Neuronal stem cell (in vitro differentiated cells): ENCODE measurements at regions not wholly inside any gene's neighbourhood (a gene's known extent, or its start where the extent isn't known, plus 50 kb on each side); places are given as distances from the start of the nearest gene placed in this dataset.

Experiments
- DNase-seq: peaks from one replicate; pipeline ENCODE4 v3.0.0-alpha.2; 2013; ENCODE audit warnings: low spot score
- H2AFZ ChIP-seq: one replicate; pipeline ENCODE4 v1.6.1; 2013; ENCODE audit warnings: mild to moderate bottlenecking, low read length, inconsistent platforms
- H2AK5ac ChIP-seq: 2 replicates; pipeline ENCODE4 v1.6.1; 2013; ENCODE audit warnings: low read depth, mild to moderate bottlenecking, inconsistent platforms, low read length, moderate library complexity, mixed read lengths
- H2BK120ac ChIP-seq: 2 replicates; pipeline ENCODE4 v1.6.1; 2013; ENCODE audit warnings: low read depth, mild to moderate bottlenecking, inconsistent platforms, low read length, moderate library complexity, mixed read lengths
- H2BK12ac ChIP-seq: one replicate; pipeline ENCODE4 v1.6.1; 2013; ENCODE audit warnings: low read length, inconsistent platforms
- H2BK15ac ChIP-seq: 2 replicates; pipeline ENCODE4 v1.6.1; 2013; ENCODE audit warnings: mild to moderate bottlenecking, low read length, inconsistent platforms, mixed read lengths
- H2BK5ac ChIP-seq: one replicate; pipeline ENCODE4 v1.6.1; 2013; ENCODE audit warnings: inconsistent platforms, mild to moderate bottlenecking, low read length, moderate library complexity
- H3K14ac ChIP-seq: one replicate; pipeline ENCODE4 v1.6.1; 2013; ENCODE audit warnings: low read length, inconsistent platforms
- H3K18ac ChIP-seq: 2 replicates; pipeline ENCODE4 v1.6.1; 2013; ENCODE audit warnings: low read length, inconsistent platforms
- H3K23ac ChIP-seq: 2 replicates; pipeline ENCODE4 v1.6.1; 2013; ENCODE audit warnings: low read depth, mild to moderate bottlenecking, mixed read lengths, low read length, inconsistent platforms; ENCODE audit not compliant: poor library complexity
- H3K27ac ChIP-seq: replicated peaks from 3 replicates; pipeline ENCODE4 v1.5.1; 2013; ENCODE audit warnings: low read length, inconsistent platforms
- H3K27me3 ChIP-seq, 3 experiments: 2 replicates each; pipeline ENCODE4 v1.6.1; 2013; ENCODE audit warnings: low read length in 3 of 3, mild to moderate bottlenecking in 2 of 3, inconsistent platforms in 1 of 3, low read depth in 1 of 3, mixed read lengths in 1 of 3, moderate library complexity in 1 of 3; ENCODE audit not compliant: control insufficient read depth in 3 of 3, insufficient read depth in 3 of 3
- H3K36me3 ChIP-seq, 2 donors: replicated peaks in 1 of 2; 2 replicates each; pipeline ENCODE4 v1.6.1; 2013; ENCODE audit warnings: low read length in 2 of 2; ENCODE audit not compliant: control insufficient read depth in 2 of 2, insufficient read depth in 2 of 2
- H3K4ac ChIP-seq: 2 replicates; pipeline ENCODE4 v1.6.1; 2013; ENCODE audit warnings: inconsistent platforms, mild to moderate bottlenecking, low read length, moderate library complexity
- H3K4me1 ChIP-seq, 2 donors: 1 replicate in 1 of 2; 2 replicates in 1 of 2; pipeline ENCODE4 v1.6.1; 2013; ENCODE audit warnings: low read length in 2 of 2, low read depth in 1 of 2; ENCODE audit not compliant: control insufficient read depth in 2 of 2, insufficient read depth in 1 of 2
- H3K4me2 ChIP-seq: one replicate; pipeline ENCODE4 v1.6.1; 2013; ENCODE audit warnings: mild to moderate bottlenecking, low read length, inconsistent platforms; ENCODE audit not compliant: insufficient read depth, poor library complexity, severe bottlenecking
- H3K4me3 ChIP-seq, 2 donors: 2 replicates each; pipeline ENCODE4 v1.5.1; 2013; ENCODE audit warnings: low read length in 2 of 2, mild to moderate bottlenecking in 2 of 2, inconsistent platforms in 1 of 2, moderate library complexity in 1 of 2
- H3K79me1 ChIP-seq: one replicate; pipeline ENCODE4 v1.6.1; 2013; ENCODE audit warnings: low read depth, mild to moderate bottlenecking, inconsistent platforms, low read length, moderate library complexity
- H3K9ac ChIP-seq: one replicate; pipeline ENCODE4 v1.6.1; 2013; ENCODE audit warnings: mild to moderate bottlenecking, low read depth, low read length, inconsistent platforms; ENCODE audit not compliant: poor library complexity
- H3K9me3 ChIP-seq, 2 donors: replicated peaks in 1 of 2; 2 replicates each; pipeline versions ENCODE3 to v1.6.1; 2013; ENCODE audit warnings: low read length in 2 of 2, mild to moderate bottlenecking in 2 of 2, inconsistent platforms in 1 of 2, low read depth in 1 of 2, mixed read lengths in 1 of 2, moderate library complexity in 1 of 2; ENCODE audit not compliant: control insufficient read depth in 2 of 2, insufficient read depth in 1 of 2
- H4K8ac ChIP-seq: one replicate; pipeline ENCODE4 v1.6.1; 2013; ENCODE audit warnings: low read depth, mild to moderate bottlenecking, inconsistent platforms, low read length, moderate library complexity
- H4K91ac ChIP-seq: one replicate; pipeline ENCODE4 v1.6.1; 2013; ENCODE audit warnings: low read length, low read depth, mild to moderate bottlenecking, inconsistent platforms; ENCODE audit not compliant: poor library complexity
- WGBS, 2 donors: extraction: QIAGEN DNeasy Blood & Tissue Kit; methylation state at CpG; one replicate each; pipeline ENCODE4 v1.1.7; 2013; ENCODE audit warnings: missing lambda C conversion rate in 2 of 2, mixed read lengths in 1 of 2; ENCODE audit not compliant: insufficient read length in 2 of 2, insufficient replicate concordance in 1 of 2; ENCODE audit errors: extremely low coverage in 2 of 2; 5-methylcytosine and 5-hydroxymethylcytosine counted together

GRCh38 chr11:71330996-71331395, 78.6 kb upstream of the SHANK2 start:
- Histone ChIP-seq H2BK15ac (no peak overlapping the region), H3K4me3 (no peak overlapping the region), H2AFZ (no peak overlapping the region), H3K27ac (no peak overlapping the region), H3K18ac (no peak overlapping the region), H3K4ac (no peak overlapping the region), H2BK12ac (no peak overlapping the region), H3K4me2 (no peak overlapping the region), H3K36me3 (no peaks in the 10 kb centered on the region), H2AK5ac (no peak overlapping the region), H4K91ac (no peak overlapping the region), H3K4me1 (no peaks in the 10 kb centered on the region), H2BK120ac (no peak overlapping the region), H3K14ac (no peak overlapping the region), H3K23ac (no peak overlapping the region), H2BK5ac (no peak overlapping the region), H3K9me3 (peaks cover 0 to 22% of the 10 kb centered on the region in 2 donors), H4K8ac (no peak overlapping the region), H3K79me1 (peaks cover 1% of the 10 kb centered on the region), H3K9ac (no peak overlapping the region), H3K27me3 (peaks cover 0 to 6% (median 0%) of the 10 kb centered on the region in 3 experiments)
- no CpG with 5 or more reads among the region's 3 CpGs for WGBS, 2 donors
- no peak for DNase-seq

GRCh38 chr11:71330349-71330748, 78.0 kb upstream of the SHANK2 start:
- Histone ChIP-seq H3K23ac (peak overlapping the region; percentile 47), H3K18ac (peak overlapping the region; percentile 41), H2AFZ (no peak overlapping the region), H2BK15ac (no peak overlapping the region), H2BK5ac (no peak overlapping the region), H2AK5ac (no peak overlapping the region), H3K4me1 (no peaks in the 10 kb centered on the region), H3K79me1 (peaks cover 1% of the 10 kb centered on the region), H3K27me3 (peaks cover 0 to 6% (median 0%) of the 10 kb centered on the region in 3 experiments), H2BK120ac (no peak overlapping the region), H3K14ac (no peak overlapping the region), H3K9me3 (peaks cover 0 to 22% of the 10 kb centered on the region in 2 donors), H4K91ac (no peak overlapping the region), H4K8ac (no peak overlapping the region), H3K9ac (no peak overlapping the region), H2BK12ac (no peak overlapping the region), H3K4me2 (no peak overlapping the region), H3K27ac (no peak overlapping the region), H3K4me3 (no peak overlapping the region), H3K4ac (no peak overlapping the region), H3K36me3 (no peaks in the 10 kb centered on the region)
- WGBS, 2 donors: no CpG with 5 or more reads among the region's 10 CpGs
- no peak for DNase-seq

DNA sequence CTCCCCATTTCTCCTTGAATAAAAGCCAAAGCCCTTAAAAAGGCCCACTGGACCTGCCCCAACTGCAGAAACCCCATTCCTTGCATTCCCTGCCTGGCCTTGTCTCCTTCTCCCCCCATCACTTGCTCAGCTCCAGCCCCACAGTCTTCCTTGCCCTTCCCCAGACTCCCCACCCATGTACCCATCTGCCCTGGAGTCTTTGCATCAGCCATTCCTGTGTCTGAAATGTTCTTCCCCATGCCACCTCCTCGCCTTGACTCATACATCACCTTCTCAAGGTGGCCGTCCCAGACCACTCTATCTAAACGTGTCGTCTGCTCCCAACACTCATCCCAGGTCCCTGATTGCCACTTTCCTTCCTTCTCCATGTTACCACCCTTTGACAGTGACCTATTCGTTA, 77.4 kb upstream of the SHANK2 start:
- Histone ChIP-seq H3K9me3 (peaks cover 0 to 22% of the 10 kb centered on the region in 2 donors), H3K36me3 (no peaks in the 10 kb centered on the region), H2AFZ (no peak overlapping the region), H3K18ac (no peak overlapping the region), H3K27me3 (peaks cover 0 to 6% (median 0%) of the 10 kb centered on the region in 3 experiments), H3K4me1 (no peaks in the 10 kb centered on the region), H3K9ac (peak overlapping the region; percentile 30), H2BK15ac (no peak overlapping the region), H2BK5ac (no peak overlapping the region), H3K23ac (no peak overlapping the region), H3K4me3 (no peak overlapping the region), H3K14ac (no peak overlapping the region), H3K4ac (no peak overlapping the region), H3K4me2 (no peak overlapping the region), H4K91ac (no peak overlapping the region), H2AK5ac (no peak overlapping the region), H3K79me1 (peaks cover 1% of the 10 kb centered on the region), H4K8ac (no peak overlapping the region), H3K27ac (no peak overlapping the region), H2BK12ac (no peak overlapping the region), H2BK120ac (no peak overlapping the region)
- WGBS, 2 donors: no CpG with 5 or more reads among the region's 5 CpGs
- DNase-seq: no peak

- H3K79me1 ChIP-seq: peaks cover 1% of the 10 kb centered on the region
- H3K4me1 ChIP-seq: no peaks in the 10 kb centered on the region
- H3K4me3 ChIP-seq: no peak overlapping the region
- H2BK120ac ChIP-seq: no peak overlapping the region
- H3K27me3 ChIP-seq: peaks cover 0 to 6% (median 0%) of the 10 kb centered on the region in 3 experiments
- no peak overlapping the region for H3K27ac ChIP-seq
- no peak overlapping the region for H2BK12ac ChIP-seq
- H4K8ac ChIP-seq: no peak overlapping the region
- H3K14ac ChIP-seq: no peak overlapping the region
- H2BK15ac ChIP-seq: no peak overlapping the region
- DNase-seq: no peak
- no peak overlapping the region for H3K23ac ChIP-seq
- no peaks in the 10 kb centered on the region for H3K36me3 ChIP-seq
- H2AK5ac ChIP-seq: no peak overlapping the region
- H2BK5ac ChIP-seq: no peak overlapping the region
- no peak overlapping the region for H3K18ac ChIP-seq
- no peak overlapping the region for H3K4me2 ChIP-seq
- peaks cover 0 to 18% of the 10 kb centered on the region in 2 donors for H3K9me3 ChIP-seq
- no peak overlapping the region for H2AFZ ChIP-seq
- H3K4ac ChIP-seq: no peak overlapping the region
- no peak overlapping the region for H4K91ac ChIP-seq
- WGBS, 2 donors: no CpG with 5 or more reads among the region's 3 CpGs
- H3K9ac ChIP-seq: no peak overlapping the region
Measured at GRCh38 chr11:71329165-71329510, 76.8 kb upstream of the SHANK2 start.
